ENCODE measurements at regions not wholly inside any gene's neighbourhood (a gene's known extent, or its start where the extent isn't known, plus 50 kb on each side); places are given as distances from the start of the nearest gene placed in this dataset.

GRCh38 chr1:218694636-218695035 lies 349.5 kb downstream of the TGFB2 start:
- TF ChIP-seq POLR2A (IDR thresholded peaks at IDR 0.05; ENCODE audit: low read depth, low read length) (no peak), POLR2AphosphoS5 (IDR thresholded peaks at IDR 0.05; ENCODE audit: low read depth, low read length) (no peak), TAF1 (IDR thresholded peaks at IDR 0.05; ENCODE audit: low read depth, low read length) (no peak), POU2F2 (IDR thresholded peaks at IDR 0.05; ENCODE audit: low read depth, low read length) (no peak), SPI1 (IDR thresholded peaks at IDR 0.05; ENCODE audit: low read depth, low read length) (no peak), PAX5 (IDR thresholded peaks at IDR 0.05; ENCODE audit: insufficient read depth, low read length, severe bottlenecking) (no peak)
